ENCODE measurements at regions not wholly inside any gene's neighbourhood (a gene's known extent, or its start where the extent isn't known, plus 50 kb on each side); places are given as distances from the start of the nearest gene placed in this dataset.

GRCh38 chr4:141467225-141467624 lies 169.2 kb upstream of the IL15 start:
- Histone ChIP-seq H3K4me3 (ENCODE audit: insufficient read depth, low read length) (no peak overlapping the region), H3K27ac (ENCODE audit: low read depth, low read length) (no peak overlapping the region), H3K27me3 (ENCODE audit: insufficient read depth, low read length) (no peaks in the 10 kb centered on the region), H3K36me3 (ENCODE audit: insufficient read depth, low read length) (no peaks in the 10 kb centered on the region), H2AFZ (ENCODE audit: low read length) (no peak overlapping the region), H3K9me3 (ENCODE audit: low read depth, low read length) (no peaks in the 10 kb centered on the region), H3K4me2 (ENCODE audit: insufficient read depth, low read length) (no peak overlapping the region), H4K20me1 (ENCODE audit: insufficient read depth, low read length) (no peaks in the 10 kb centered on the region), H3K4me1 (ENCODE audit: insufficient read depth, low read length) (peaks cover 3% of the 10 kb centered on the region), H3K79me2 (ENCODE audit: insufficient read depth, low read length) (no peaks in the 10 kb centered on the region)
- DNase-seq (ENCODE audit: insufficient read length, low spot score, missing footprints): no peak
- no peak for TF ChIP-seq CTCF (IDR thresholded peaks at IDR 0.05; ENCODE audit: extremely low read depth, low read depth, low read length)

GRCh38 chr4:141469392-141469791 lies 167.0 kb upstream of the IL15 start:
- TF ChIP-seq CTCF (IDR thresholded peaks at IDR 0.05; ENCODE audit: extremely low read depth, low read depth, low read length): no peak
- no peak for DNase-seq (ENCODE audit: insufficient read length, low spot score, missing footprints)
- Histone ChIP-seq H3K27me3 (ENCODE audit: insufficient read depth, low read length) (no peaks in the 10 kb centered on the region), H2AFZ (ENCODE audit: low read length) (no peak overlapping the region), H3K27ac (ENCODE audit: low read depth, low read length) (no peak overlapping the region), H3K9me3 (ENCODE audit: low read depth, low read length) (no peaks in the 10 kb centered on the region), H3K79me2 (ENCODE audit: insufficient read depth, low read length) (no peaks in the 10 kb centered on the region), H4K20me1 (ENCODE audit: insufficient read depth, low read length) (no peaks in the 10 kb centered on the region), H3K4me1 (ENCODE audit: insufficient read depth, low read length) (peaks cover 17% of the 10 kb centered on the region), H3K4me2 (ENCODE audit: insufficient read depth, low read length) (no peak overlapping the region), H3K4me3 (ENCODE audit: insufficient read depth, low read length) (no peak overlapping the region), H3K36me3 (ENCODE audit: insufficient read depth, low read length) (no peaks in the 10 kb centered on the region)

- Histone ChIP-seq H3K79me2 (ENCODE audit: insufficient read depth, low read length) (no peaks in the 10 kb centered on the region), H4K20me1 (ENCODE audit: insufficient read depth, low read length) (no peaks in the 10 kb centered on the region), H3K9me3 (ENCODE audit: low read depth, low read length) (no peaks in the 10 kb centered on the region), H3K4me3 (ENCODE audit: insufficient read depth, low read length) (no peak overlapping the region), H3K27me3 (ENCODE audit: insufficient read depth, low read length) (no peaks in the 10 kb centered on the region), H2AFZ (ENCODE audit: low read length) (no peak overlapping the region), H3K4me1 (ENCODE audit: insufficient read depth, low read length) (peaks cover 22% of the 10 kb centered on the region), H3K4me2 (ENCODE audit: insufficient read depth, low read length) (no peak overlapping the region), H3K27ac (ENCODE audit: low read depth, low read length) (peak overlapping the region; percentile 20), H3K36me3 (ENCODE audit: insufficient read depth, low read length) (no peaks in the 10 kb centered on the region)
- no peak for TF ChIP-seq CTCF (IDR thresholded peaks at IDR 0.05; ENCODE audit: extremely low read depth, low read depth, low read length)
- no peak for DNase-seq (ENCODE audit: insufficient read length, low spot score, missing footprints)
These were observed 163.3 kb upstream of the IL15 start for GRCh38 chr4:141473026-141473540.

- Histone ChIP-seq H3K4me2 (ENCODE audit: insufficient read depth, low read length) (no peak overlapping the region), H3K4me3 (ENCODE audit: insufficient read depth, low read length) (no peak overlapping the region), H4K20me1 (ENCODE audit: insufficient read depth, low read length) (no peaks in the 10 kb centered on the region), H2AFZ (ENCODE audit: low read length) (no peak overlapping the region), H3K27ac (ENCODE audit: low read depth, low read length) (peak overlapping the region; percentile 20), H3K27me3 (ENCODE audit: insufficient read depth, low read length) (no peaks in the 10 kb centered on the region), H3K4me1 (ENCODE audit: insufficient read depth, low read length) (peaks cover 22% of the 10 kb centered on the region), H3K9me3 (ENCODE audit: low read depth, low read length) (no peaks in the 10 kb centered on the region), H3K79me2 (ENCODE audit: insufficient read depth, low read length) (no peaks in the 10 kb centered on the region), H3K36me3 (ENCODE audit: insufficient read depth, low read length) (no peaks in the 10 kb centered on the region)
- no peak for DNase-seq (ENCODE audit: insufficient read length, low spot score, missing footprints)
- TF ChIP-seq CTCF (IDR thresholded peaks at IDR 0.05; ENCODE audit: extremely low read depth, low read depth, low read length): no peak
These were observed 162.4 kb upstream of the IL15 start for GRCh38 chr4:141473952-141474351.
